GM23248 (cell line): ENCODE measurements at regions not wholly inside any gene's neighbourhood (a gene's known extent, or its start where the extent isn't known, plus 50 kb on each side); places are given as distances from the start of the nearest gene placed in this dataset.

ENCODE experiments used
- EZH2 ChIP-seq: fragments of 200-600 bp; sonication (generic); IDR thresholded peaks from 2 replicates; pipeline ENCODE4 v1.6.1; 2018; ENCODE audit warnings: antibody characterized with exemption, mild to moderate bottlenecking; ENCODE audit not compliant: insufficient read depth, poor library complexity, severe bottlenecking
- EZH2phosphoT487 ChIP-seq: fragments of 200-600 bp; sonication (generic); IDR thresholded peaks from 2 replicates; pipeline ENCODE4 v1.6.1; 2018; ENCODE audit warnings: antibody characterized with exemption, moderate library complexity, mild to moderate bottlenecking, low read depth; ENCODE audit not compliant: insufficient read depth

DNA sequence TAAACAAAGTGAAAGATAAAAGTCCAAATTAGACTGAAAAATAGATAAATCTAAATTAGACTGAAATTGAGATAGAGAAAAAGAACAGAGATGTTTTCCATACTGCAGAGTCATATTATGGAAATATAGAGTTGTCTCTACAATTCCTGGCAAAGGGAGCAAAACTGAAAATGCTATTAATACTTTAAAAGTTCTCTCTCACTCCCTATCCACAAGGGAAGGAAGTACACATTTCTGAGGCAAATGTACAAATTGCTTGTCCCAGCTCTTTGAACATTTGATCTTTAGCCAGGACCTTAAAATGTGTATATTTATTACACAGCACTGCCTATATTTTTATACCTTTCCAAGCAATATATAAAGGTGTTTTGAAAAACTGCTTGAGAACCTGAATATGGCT, 225.1 kb upstream of the SEMA6D start:
- TF ChIP-seq EZH2 (no peak), EZH2phosphoT487 (no peak)
